ENCODE measurements at regions not wholly inside any gene's neighbourhood (a gene's known extent, or its start where the extent isn't known, plus 50 kb on each side); places are given as distances from the start of the nearest gene placed in this dataset.
"Not testable (repeated sequence)": the region's sequence is repeated elsewhere in the genome, so short reads cannot be mapped to it uniquely, and the experiment has no call there.

GRCh38 chr12:22808860-22809259 lies 183.9 kb downstream of the ETNK1 start:
- no peak for DNase-seq (ENCODE audit: extremely low read depth, low read depth, low spot score)

- DNase-seq (ENCODE audit: extremely low read depth, low read depth, low spot score), result no peak
Measured at GRCh38 chr12:22810036-22810435, 185.1 kb downstream of the ETNK1 start.

GRCh38 chr12:22812531-22812930 lies 187.6 kb downstream of the ETNK1 start:
- DNase-seq (ENCODE audit: extremely low read depth, low read depth, low spot score), result no peak

GRCh38 chr12:22821985-22822384 lies 197.0 kb downstream of the ETNK1 start:
- no peak for DNase-seq (ENCODE audit: extremely low read depth, low read depth, low spot score)

- DNase-seq (ENCODE audit: extremely low read depth, low read depth, low spot score), result no peak
Measured at GRCh38 chr12:22826026-22826425, 201.1 kb downstream of the ETNK1 start.

GRCh38 chr12:22826446-22826981 lies 201.5 kb downstream of the ETNK1 start:
- DNase-seq (ENCODE audit: extremely low read depth, low read depth, low spot score), result not testable (repeated sequence)

GRCh38 chr12:22828066-22828465 lies 203.1 kb downstream of the ETNK1 start:
- no peak for DNase-seq (ENCODE audit: extremely low read depth, low read depth, low spot score)

- no peak for DNase-seq (ENCODE audit: extremely low read depth, low read depth, low spot score)
Measured at GRCh38 chr12:22835431-22835830, 210.5 kb downstream of the ETNK1 start.

- no peak for DNase-seq (ENCODE audit: extremely low read depth, low read depth, low spot score)
Measured at GRCh38 chr12:22850185-22850584, 225.2 kb downstream of the ETNK1 start.

- no peak for DNase-seq (ENCODE audit: extremely low read depth, low read depth, low spot score)
Measured at GRCh38 chr12:22851532-22851931, 226.6 kb downstream of the ETNK1 start.

- no peak for DNase-seq (ENCODE audit: extremely low read depth, low read depth, low spot score)
Measured at GRCh38 chr12:22855456-22855855, 230.5 kb downstream of the ETNK1 start.

GRCh38 chr12:22856178-22856577 lies 231.2 kb downstream of the ETNK1 start:
- DNase-seq (ENCODE audit: extremely low read depth, low read depth, low spot score), result no peak

- no peak for DNase-seq (ENCODE audit: extremely low read depth, low read depth, low spot score)
Measured at GRCh38 chr12:22858849-22859570, 234.0 kb downstream of the ETNK1 start.

- DNase-seq (ENCODE audit: extremely low read depth, low read depth, low spot score), result no peak
Measured at GRCh38 chr12:22860926-22861325, 236.0 kb downstream of the ETNK1 start.

- no peak for DNase-seq (ENCODE audit: extremely low read depth, low read depth, low spot score)
Measured at GRCh38 chr12:22865822-22866221, 240.9 kb downstream of the ETNK1 start.

- no peak for DNase-seq (ENCODE audit: extremely low read depth, low read depth, low spot score)
Measured at GRCh38 chr12:22866406-22866805, 241.4 kb downstream of the ETNK1 start.

GRCh38 chr12:22874151-22874550 lies 249.2 kb downstream of the ETNK1 start:
- no peak for DNase-seq (ENCODE audit: extremely low read depth, low read depth, low spot score)

- DNase-seq (ENCODE audit: extremely low read depth, low read depth, low spot score), result no peak
Measured at GRCh38 chr12:22876262-22876661, 251.3 kb downstream of the ETNK1 start.

GRCh38 chr12:22879203-22879602 lies 254.2 kb downstream of the ETNK1 start:
- DNase-seq (ENCODE audit: extremely low read depth, low read depth, low spot score), result no peak

- no peak for DNase-seq (ENCODE audit: extremely low read depth, low read depth, low spot score)
Measured at GRCh38 chr12:22880331-22880730, 255.4 kb downstream of the ETNK1 start.

- no peak for DNase-seq (ENCODE audit: extremely low read depth, low read depth, low spot score)
Measured at GRCh38 chr12:22880807-22881206, 255.8 kb downstream of the ETNK1 start.

- no peak for DNase-seq (ENCODE audit: extremely low read depth, low read depth, low spot score)
Measured at GRCh38 chr12:22881878-22882385, 257.0 kb downstream of the ETNK1 start.

- no peak for DNase-seq (ENCODE audit: extremely low read depth, low read depth, low spot score)
Measured at GRCh38 chr12:22882559-22882958, 257.6 kb downstream of the ETNK1 start.

All from glomerular endothelial cell (primary cell).